ENCODE measurements at regions not wholly inside any gene's neighbourhood (a gene's known extent, or its start where the extent isn't known, plus 50 kb on each side); places are given as distances from the start of the nearest gene placed in this dataset.

DNA sequence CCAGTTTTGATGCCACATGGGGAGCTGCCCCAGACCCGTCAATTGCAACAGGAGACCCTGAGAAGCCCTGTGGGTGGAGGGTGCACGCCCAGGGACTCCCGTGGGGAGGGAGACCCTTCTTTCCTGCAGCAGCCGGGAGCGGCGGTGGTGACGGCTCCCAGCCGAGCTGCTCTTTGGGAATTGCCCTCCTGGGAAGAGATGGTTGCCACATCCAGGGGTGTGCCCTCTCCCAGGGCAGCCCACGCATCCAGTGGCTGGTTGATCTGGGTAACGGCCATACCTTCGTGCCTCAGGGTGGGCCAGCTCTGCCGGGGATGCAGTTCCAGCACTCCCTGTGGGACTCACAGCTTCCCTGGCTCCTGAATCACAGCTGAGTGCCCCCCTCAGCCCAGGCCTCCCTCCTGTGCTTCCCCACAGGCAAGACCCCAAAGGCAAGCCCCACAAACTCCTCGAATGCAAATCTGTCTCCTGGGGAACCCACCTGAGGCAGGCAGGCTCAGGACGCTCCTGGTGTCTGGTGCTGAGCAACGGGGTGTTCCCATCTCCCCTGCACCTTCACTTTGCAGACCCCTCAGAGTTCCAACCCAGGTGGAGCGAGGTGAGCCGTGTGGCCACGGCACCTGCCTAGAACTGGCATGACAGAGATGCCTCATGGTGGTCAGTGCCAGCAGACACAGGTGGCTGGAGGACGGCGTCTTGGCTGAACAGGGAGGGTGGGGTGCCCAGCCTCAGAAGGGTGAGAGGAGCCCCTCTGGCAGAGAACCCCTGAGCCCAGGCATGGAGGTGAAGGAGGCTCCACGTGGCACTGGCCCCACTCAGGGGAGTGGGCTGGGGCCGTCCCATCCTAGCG is 1027.4 kb downstream of the BRD1 start:
- no peak for DNase-seq (ENCODE audit: low read depth in 2 of 3, low spot score in 2 of 3)

DNA sequence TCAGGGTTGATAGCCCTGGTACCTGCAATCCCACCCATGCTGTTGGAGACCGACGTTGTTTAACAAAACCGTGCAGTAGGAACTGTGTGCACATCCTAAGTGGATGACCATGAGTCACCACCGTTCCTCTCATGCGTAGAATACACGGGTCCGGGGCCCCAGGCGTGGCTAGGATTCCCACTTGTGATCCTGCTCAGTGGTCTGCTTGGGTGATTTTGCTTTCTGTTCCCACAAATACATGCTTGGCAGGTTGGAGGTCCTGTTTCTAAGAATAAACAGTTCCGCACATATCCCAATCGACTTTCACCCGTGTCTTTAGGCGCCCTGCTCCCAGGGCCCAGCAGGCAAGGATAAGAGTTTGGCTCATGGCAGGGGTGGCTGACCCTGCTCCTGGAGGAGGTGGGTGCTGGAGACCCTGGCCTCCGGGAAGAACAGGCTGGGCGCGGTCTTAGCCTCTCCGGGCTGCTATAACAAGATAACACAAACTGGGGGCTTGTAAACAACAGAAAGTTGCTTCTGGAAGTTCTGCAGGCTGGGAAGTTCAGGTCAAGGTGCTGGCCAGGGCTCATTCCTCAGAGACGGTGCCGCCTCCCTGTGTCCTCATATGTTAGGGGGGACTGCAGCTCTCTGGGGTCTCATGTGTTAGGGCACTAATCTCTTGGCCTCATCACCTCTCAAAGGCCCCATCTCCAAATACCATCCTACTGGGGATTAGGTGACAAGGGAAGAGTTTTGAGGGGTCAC is 1028.3 kb downstream of the BRD1 start:
- DNase-seq (ENCODE audit: low read depth in 2 of 3, low spot score in 2 of 3), result no peak

DNA sequence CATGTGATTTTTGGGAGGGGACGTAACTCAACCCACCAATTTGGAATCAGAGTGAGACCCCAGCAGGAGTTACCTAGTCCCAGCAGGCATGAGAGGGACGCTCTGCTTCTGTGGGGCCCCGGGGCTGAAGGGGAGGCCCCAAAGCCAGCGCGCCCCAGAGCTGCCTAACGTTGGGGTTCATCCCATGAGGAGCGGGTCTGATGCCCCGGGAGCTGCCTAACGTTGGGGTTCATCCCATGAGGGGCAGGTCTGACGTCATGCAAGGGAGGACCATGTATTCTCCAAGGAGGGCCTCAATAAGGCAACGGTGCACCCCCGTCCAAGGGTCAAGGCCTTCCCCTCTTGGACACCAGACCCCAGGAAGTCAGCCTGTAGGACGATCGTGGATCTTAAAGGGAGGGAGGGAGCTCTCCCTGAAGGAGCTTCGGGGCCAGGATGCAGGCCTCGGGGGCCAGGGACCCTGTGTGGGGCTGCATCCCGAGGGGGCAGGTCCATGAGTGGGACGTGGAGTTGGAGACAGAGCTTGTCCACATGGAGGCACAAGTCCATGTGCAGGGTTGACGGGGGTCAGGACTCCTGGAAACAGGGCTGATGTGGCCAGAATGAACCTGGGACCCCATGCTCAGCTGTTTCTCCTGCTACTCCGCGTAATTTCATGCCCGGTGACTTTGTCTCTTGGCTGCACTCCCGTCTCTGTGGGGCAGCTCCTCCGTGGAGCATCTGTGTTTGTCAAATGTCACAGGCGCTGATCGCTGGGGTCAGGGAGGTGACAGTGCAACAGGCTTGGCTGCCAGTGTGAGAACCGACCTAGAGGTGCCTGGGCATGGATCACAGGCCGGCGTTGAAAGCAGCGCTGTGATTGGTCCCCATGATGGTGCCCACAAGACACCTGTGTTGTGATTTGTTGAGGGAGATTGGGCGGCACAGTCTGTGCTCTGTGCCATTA is 1029.1 kb downstream of the BRD1 start:
- DNase-seq (ENCODE audit: low read depth in 2 of 3, low spot score in 2 of 3), result no peak

DNA sequence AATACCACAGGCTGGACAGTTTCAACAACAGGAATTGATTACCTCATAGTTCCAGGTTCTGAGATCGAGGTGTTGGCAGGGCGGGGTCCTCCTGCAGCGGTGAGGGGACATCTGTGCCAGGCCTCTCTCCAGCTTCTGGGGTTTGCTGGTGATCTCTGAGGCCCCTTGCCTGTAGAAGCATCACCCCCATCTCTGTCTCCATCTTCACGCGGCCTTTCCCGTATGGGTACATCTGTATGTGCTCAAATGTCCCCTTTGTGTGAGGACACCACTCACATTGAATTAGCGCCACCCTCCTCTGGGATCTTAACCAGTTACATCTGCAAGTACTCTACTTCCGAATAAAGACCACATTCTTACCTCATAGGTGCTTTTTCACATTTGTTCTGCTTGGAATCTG is 1029.9 kb downstream of the BRD1 start:
- no peak for DNase-seq (ENCODE audit: low read depth in 2 of 3, low spot score in 2 of 3)

DNA sequence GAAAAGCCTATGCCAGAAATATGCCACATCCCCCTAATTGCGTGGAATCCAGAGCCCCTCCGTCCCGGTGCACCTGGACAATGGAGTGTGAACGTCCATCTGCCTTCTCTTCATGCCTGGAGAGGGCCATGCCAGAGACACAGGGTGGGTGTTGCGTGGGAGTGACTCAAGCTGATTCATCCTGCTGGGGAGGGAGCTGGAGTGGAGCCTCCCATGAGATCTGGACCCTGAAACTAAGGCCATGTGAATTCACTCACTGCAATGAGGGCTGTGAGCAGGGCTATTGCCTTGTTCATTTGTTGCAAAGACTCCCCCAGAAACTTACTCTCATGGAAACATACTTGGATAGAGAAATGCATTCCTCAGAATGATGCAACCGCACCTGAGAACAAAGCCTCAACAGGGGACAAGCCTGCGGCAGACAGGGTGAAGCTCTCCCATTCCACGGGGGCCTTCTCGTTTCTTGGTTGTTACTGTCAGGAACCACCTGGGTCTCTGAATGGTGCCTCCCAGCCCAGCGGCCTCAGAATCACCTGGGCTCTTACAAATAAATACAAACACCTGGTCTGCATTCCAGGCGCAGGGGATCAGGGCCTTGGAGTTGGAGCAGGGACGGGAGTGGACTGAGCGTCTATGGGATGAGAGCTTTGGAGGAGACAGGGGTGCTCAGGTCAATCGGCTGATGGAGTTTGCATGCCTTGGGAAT is 1031.2 kb downstream of the BRD1 start:
- no peak for DNase-seq (ENCODE audit: low read depth in 2 of 3, low spot score in 2 of 3)

DNA sequence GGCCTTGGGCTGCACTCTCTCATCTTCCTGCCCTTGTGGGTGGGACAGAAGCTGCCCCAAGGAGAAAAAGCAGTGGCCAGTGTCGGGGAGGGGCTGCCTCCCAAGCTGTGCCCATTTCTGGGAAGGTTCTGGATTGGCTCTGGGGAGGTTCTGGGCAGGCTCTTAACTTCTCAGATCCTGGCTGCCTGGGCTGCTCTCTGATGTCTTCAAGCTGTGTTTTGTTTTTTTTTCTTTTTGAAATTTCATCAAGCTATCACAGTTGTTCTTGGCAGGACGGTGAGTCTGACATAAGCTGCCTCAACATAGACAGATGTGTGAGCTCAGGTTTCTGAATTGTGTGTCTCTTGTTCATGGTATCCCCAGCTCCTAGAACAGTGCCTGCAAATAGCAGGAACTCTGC is 1032.0 kb downstream of the BRD1 start:
- no peak for DNase-seq (ENCODE audit: low read depth in 2 of 3, low spot score in 2 of 3)

DNA sequence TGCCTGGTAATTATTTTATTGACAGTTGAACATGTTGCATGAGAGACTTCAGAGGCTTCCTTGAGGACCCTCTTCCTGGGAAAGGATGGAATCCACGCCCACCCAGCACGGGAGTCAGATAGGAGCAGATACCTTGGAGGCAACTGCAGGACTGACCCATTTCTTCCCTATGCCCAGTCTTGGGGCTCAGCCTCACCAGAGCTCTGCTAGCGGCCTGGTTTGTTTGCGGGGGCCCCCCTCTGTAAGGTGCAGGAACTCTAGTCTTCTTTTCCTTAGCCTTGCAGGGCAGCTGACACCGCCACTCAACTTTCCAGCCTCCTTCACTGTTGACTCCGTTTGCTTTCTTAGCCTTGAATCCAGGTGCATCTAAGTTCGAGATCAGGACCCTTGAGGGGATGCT is 1032.8 kb downstream of the BRD1 start:
- no peak for DNase-seq (ENCODE audit: low read depth in 2 of 3, low spot score in 2 of 3)

DNA sequence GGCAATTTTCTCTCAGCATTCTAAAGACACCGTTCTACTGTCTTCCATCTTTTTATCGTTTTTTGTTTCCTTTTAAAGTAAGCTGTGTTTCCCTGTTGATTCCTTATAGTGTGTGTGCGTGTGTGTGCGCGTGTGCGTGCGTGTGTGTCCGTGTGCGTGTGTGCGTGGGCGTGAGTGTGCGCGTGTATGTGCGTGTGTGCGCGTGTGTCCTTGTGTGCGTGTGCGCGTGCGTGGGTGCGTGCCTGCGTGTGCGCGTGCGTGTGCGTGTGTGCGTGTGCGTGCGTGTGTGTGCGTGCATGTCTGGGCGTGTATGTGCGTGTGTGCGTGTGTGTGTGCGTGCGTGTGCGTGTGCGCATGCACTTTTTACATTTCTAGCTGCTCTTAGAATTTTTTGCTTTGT is 1033.7 kb downstream of the BRD1 start:
- no peak for DNase-seq (ENCODE audit: low read depth in 2 of 3, low spot score in 2 of 3)

DNA sequence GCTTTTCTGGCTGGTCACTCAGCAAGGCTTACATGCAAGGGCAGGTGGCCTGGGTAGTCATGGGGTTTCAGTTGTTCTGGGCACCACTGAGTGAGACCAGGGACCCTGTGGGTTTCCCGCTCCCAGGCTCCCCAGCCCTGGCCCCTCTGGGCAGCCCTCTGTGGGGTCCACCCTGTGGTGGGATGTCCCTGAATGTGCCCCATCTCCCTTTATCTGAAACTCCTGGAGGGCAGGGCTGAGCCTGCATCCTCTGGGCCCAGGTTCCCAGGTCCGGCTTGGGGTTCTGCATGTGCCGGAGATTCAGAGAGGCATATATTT is 1041.0 kb downstream of the BRD1 start:
- DNase-seq (ENCODE audit: low read depth in 2 of 3, low spot score in 2 of 3), result no peak

DNA sequence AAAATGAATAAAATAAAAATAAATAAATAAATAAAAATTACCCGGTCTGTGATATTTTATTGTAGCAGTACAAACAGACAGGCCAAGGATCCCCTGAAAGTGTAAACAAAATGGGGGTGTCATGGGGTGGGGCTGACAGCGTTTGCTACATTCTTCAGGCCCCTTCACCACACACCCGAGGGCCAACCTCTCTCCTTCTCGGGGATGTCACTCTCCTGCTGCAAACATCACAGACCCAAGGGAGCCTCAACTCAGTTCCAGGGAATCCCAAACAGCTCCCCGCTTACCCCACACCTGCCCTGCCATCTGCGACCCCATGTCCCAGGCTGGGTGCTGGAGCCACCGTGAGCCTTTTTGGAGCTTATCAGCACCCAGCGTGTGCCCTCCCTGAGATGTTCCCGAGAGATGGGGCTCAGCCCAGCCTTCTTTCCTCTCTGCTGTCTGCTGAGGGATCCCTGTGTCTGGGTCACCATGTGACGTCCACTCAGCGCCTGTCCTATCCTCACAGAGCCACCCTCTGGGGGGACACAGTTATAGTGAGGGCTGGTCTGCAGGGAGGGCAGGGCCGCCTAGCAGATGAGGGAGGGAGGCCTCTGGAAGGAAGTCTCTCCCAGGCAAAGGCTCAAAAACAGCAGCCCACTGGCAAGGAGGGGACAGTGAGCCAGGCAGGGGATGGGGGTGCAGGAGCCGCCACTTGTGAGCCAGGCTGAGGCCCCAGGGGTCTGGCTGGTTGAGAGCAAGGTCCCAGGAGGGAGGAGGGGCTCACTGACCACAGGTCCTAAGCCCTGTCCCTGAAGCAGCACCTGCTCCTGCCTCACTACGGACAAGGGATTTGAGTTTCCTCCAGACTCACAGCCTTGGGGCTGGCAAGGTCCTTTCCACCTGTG is 1041.6 kb downstream of the BRD1 start:
- DNase-seq (ENCODE audit: low read depth in 2 of 3, low spot score in 2 of 3), result no peak

DNA sequence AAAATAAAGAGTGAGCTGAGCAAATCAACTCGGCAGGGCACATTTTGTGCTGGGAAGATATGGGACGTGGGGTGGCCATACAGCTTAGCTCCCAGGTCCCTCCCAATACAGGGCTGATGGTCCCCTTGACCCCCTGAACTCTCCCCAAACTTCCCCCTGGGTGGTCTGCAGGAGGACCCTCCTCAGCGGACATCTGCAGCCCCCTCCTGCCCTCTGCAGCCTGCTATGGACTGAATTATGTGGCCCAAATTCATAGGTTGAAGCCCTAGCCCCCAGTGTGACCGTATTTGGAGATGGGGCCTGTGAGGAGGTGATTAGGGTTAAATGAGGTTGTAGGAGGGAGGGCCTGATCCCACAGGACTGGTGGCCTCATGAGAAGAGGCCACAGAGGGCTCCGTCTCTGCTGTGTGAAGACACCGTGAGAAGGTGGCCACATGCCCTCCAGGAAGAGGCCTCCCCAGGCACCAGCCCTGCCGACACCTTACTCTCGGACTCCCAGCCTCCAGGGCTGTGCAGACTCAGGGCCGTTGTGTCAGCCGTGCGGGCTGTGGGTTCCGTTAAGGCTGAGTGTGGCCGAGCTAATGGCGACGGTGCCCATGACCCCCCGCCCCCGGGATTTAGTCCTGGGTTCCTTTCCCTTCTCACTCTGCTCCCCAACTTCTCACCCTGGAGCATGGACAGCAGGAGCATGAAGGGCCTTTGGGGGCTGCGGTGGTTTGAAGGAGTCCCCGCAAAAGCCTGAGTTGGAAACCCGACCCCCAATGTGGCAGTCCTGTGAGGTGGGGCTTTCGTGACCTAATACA is 1042.8 kb downstream of the BRD1 start:
- DNase-seq (ENCODE audit: low read depth in 2 of 3, low spot score in 2 of 3), result no peak

DNA sequence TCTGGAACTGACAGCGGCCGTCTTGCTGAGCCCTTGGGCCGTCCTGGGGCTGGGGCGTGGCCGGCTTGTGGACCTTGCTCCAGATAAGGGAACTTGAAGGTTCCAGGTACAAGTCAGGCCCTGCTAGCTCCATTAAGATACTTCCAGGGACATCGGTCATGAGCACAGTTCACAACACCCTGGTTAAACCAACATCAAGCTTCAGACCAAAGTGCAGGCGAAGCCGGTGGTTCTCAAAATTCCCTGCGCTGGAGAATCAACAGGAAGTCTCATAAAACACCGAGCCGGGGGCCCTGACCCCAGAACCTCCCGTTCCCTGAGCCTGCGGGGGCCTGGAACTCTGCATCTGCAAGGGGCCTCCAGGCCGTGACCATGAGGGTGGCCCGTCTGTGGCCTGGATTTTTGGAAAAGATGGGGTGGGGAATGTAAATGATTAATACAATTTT is 1043.8 kb downstream of the BRD1 start:
- no peak for DNase-seq (ENCODE audit: low read depth in 2 of 3, low spot score in 2 of 3)

DNA sequence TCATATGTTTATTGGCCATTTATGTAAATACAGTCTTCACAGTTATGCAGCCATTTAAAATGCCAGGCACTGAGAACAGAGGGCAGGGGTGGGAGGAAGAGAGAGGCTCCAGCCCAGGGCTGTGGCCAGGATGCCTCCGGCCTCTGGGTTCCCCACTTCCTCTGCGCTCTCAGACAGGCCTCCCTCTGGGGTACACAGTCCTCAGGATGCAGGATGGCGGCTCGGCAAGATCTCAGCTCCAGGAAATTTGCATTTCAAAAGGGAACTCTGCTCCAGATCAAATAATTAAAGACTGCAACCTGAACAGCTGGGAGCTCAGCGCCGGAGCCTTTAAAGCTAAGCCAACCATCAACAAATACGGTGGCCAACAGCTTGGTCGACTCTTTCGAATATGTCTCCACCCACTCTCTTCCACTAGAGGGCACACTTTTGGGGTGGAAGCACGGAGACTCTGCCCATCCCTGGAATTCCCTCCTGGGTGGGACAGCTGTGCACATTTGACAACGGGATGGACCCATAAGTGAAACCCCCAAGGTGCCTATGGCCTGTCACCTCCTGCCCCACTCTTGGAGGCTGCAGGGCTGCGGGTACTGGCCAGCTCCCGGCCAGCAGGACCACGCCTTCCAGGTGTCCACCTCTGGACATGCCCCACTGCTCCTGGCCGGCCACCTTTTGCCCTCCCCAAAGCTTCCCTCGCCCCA is 1044.7 kb downstream of the BRD1 start:
- no peak for DNase-seq (ENCODE audit: low read depth in 2 of 3, low spot score in 2 of 3)

DNA sequence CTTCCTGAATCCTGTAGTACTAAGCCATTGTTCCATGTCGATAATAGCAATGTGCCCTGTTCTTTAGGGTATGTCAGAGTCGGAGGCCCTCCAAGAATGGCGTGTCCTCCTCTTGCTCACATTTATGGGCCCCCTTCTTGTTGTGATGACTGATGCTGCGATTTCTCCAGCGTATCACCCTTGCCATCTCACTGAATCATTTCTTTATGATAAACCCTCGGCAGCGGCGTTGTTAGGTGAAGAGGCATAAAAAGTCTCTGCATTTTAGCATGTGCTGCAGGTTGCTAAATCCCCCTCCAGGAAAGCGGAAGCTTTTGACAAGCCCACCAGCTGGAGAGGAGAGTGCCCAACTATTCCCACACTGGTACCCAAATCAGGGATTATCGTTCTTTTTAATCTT is 1045.3 kb downstream of the BRD1 start:
- DNase-seq (ENCODE audit: low read depth in 2 of 3, low spot score in 2 of 3), result no peak

DNA sequence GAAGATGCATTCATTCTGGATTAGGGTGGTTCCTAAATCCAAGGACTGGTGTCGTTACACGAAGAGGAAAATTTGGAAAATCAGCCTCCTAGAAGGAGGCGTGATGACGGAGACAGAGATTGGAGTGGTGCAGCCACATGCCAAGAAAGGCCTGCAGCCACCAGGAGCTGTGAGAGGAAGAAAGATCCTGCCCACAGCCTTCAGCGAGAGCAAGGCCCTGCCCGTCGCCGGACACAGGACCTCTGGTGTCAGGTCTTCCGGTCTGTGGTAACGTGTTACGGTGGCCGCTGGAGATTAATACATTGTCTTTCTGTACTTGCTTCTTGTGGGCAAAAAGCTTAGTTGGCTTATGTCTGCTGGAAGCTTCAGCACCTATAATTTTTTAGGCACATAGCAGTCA is 1045.8 kb downstream of the BRD1 start:
- no peak for DNase-seq (ENCODE audit: low read depth in 2 of 3, low spot score in 2 of 3)

DNA sequence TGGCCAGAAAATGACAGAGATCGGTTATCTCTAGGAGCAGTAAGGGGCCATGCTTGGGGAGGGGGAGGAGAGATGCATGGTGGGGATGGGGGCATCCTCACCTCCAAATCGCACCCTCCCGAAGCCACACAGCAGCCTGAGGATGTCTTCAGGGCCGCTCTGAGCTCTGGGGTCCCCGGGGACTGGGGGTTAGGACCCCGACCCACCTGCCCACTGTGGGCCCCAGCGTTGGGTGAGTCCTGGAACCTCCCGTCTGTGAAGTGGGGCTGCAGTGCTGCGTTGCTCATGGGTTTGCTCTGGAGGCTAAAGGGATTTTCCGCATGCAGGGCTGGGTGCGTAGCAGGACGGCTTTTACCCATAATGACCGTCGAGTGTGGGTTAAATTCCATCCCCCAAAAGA is 1046.3 kb downstream of the BRD1 start:
- DNase-seq (ENCODE audit: low read depth in 2 of 3, low spot score in 2 of 3), result no peak

DNA sequence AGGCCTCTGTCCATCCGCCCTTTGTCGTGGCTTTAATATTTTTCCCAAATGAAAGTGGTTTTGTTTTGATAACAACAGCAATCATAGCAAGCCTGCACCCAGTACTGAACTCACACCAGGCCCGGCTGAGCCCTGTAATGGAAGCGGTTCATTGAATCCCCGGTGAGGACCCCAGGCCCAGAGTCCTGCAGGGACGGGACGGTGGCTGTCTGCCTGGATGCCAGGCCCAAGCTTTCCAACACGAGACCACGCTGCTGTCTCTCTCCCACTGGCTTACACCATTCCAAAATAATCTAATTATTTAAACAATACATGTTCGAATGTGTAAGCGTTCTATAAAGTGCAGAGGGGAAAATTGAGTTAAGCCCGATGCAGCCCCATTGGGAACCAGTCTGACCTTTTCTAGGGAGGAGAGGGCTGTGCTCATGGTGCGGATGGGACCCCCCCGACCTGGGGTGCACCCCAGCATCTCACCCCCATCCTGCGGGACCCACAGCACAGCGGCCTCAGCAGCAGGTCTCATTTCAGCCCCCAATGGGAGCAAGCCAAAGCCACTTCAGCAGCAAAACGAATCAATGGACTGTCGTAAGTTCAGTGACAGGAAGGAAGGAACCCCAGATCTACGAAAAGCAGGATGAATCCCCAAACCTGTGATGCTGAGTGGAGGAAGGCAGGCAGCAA is 1046.9 kb downstream of the BRD1 start:
- no peak for DNase-seq (ENCODE audit: low read depth in 2 of 3, low spot score in 2 of 3)

All from hematopoietic multipotent progenitor cell (in vitro differentiated cells).